Activated CD4-positive, alpha-beta T cell treated with anti-CD3 and anti-CD28 coated beads, Interleukin-2, amount 10 ng/mL, durations not matched to agents 24 days and 14 days (primary cell): ENCODE measurements at regions not wholly inside any gene's neighbourhood (a gene's known extent, or its start where the extent isn't known, plus 50 kb on each side); places are given as distances from the start of the nearest gene placed in this dataset.
"Not testable (repeated sequence)": the region's sequence is repeated elsewhere in the genome, so short reads cannot be mapped to it uniquely, and the experiment has no call there.

ENCODE experiments used
- DNase-seq: peaks from one replicate; pipeline ENCODE4 v3.0.0; 2022
- H3K27ac Mint-ChIP-seq: one replicate; pipeline ENCODE4 v1.8.0; 2022; ENCODE audit warnings: mild to moderate bottlenecking, mixed read lengths
- H3K27me3 Mint-ChIP-seq: one replicate; pipeline ENCODE4 v1.8.0; 2022; ENCODE audit warnings: mixed read lengths
- H3K36me3 Mint-ChIP-seq: one replicate; pipeline ENCODE4 v1.8.0; 2022; ENCODE audit warnings: low read depth, mild to moderate bottlenecking, mixed read lengths
- H3K4me1 Mint-ChIP-seq: one replicate; pipeline ENCODE4 v1.8.0; 2021; ENCODE audit warnings: mixed read lengths
- H3K4me3 Mint-ChIP-seq: one replicate; pipeline ENCODE4 v1.8.0; 2022; ENCODE audit warnings: mild to moderate bottlenecking, moderate library complexity, mixed read lengths
- H3K9me3 Mint-ChIP-seq: one replicate; pipeline ENCODE4 v1.8.0; 2021; ENCODE audit warnings: mixed read lengths
- intact Hi-C: fragments of 100-400 bp; cut with micrococcal nuclease; formaldehyde crosslinking; loops from one replicate; pipeline ENCODE4 v1.15.1; 2023

DNA sequence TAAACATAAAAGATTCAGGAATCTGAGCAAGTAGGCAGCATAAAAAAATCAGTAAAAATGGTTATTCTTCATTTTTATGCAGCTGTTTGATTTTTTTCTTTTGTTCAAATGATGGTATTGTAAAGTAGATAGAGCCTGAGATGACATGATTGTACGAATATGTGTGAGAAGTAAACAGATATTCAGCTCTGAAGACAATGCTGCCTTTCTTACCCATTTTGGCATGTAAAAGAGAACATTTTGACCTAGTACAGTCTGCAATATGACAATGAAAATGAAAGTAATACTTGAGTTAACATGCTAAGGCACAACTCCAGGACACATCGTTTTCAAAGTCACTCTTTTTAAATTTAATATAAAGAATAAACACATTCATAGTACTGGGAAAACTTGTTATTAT lies 95.7 kb upstream of the NCAM2 start:
- H3K9me3 Mint-ChIP-seq, result peaks cover 3% of the 10 kb centered on the region
- H3K36me3 Mint-ChIP-seq, result no peaks in the 10 kb centered on the region
- H3K27ac Mint-ChIP-seq, result no peak overlapping the region
- H3K4me1 Mint-ChIP-seq, result no peaks in the 10 kb centered on the region
- no peak overlapping the region for H3K4me3 Mint-ChIP-seq
- intact Hi-C loops, result no loop called here
- DNase-seq, result no peak
- H3K27me3 Mint-ChIP-seq, result no peaks in the 10 kb centered on the region

DNA sequence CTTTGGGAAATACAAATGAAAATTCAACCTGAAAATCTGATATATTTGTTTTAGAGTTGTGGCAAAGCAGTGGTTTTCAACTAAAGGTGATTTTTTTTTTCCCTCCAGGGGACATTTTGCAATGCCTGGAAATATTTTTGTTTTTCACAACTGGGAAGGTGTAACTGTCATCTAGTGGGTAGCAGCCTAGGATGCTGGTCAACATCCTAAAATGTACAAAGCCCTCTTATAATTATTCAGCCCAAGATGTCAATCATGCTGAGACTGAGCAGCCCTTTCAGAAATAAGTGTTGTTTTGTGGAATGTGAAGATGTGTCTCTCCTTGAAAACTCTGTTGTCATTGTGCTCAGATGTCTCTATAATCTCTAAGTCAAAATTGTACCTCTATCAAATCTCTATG lies 95.2 kb upstream of the NCAM2 start:
- H3K27me3 Mint-ChIP-seq, result no peaks in the 10 kb centered on the region
- H3K36me3 Mint-ChIP-seq, result no peaks in the 10 kb centered on the region
- H3K4me1 Mint-ChIP-seq, result no peaks in the 10 kb centered on the region
- H3K9me3 Mint-ChIP-seq, result peaks cover 3% of the 10 kb centered on the region
- DNase-seq, result no peak
- no peak overlapping the region for H3K4me3 Mint-ChIP-seq
- no peak overlapping the region for H3K27ac Mint-ChIP-seq
- intact Hi-C loops, result no loop called here

DNA sequence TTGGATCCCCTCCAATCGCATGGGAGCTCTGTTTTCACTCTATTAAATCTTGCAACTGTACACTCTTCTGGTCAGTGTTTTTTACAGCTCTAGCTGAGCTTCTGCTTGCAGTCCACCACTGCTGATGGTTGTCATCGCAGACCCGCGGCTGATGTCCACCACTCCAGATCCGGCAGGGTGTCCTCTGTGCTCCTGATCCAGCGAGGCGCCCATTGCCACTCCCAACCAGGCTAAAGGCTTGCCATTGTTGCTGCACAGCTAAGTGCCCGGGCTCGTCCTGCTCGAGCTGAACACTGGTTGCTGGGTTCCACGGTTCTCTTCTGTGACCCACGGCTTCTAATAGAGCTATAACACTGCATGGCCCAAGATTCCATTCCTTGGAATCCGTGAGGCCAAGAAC lies 70.7 kb upstream of the NCAM2 start:
- DNase-seq, H3K36me3 Mint-ChIP-seq, H3K4me3 Mint-ChIP-seq, H3K9me3 Mint-ChIP-seq, H3K27me3 Mint-ChIP-seq, intact Hi-C loops, H3K27ac Mint-ChIP-seq, H3K4me1 Mint-ChIP-seq: not testable (repeated sequence)

DNA sequence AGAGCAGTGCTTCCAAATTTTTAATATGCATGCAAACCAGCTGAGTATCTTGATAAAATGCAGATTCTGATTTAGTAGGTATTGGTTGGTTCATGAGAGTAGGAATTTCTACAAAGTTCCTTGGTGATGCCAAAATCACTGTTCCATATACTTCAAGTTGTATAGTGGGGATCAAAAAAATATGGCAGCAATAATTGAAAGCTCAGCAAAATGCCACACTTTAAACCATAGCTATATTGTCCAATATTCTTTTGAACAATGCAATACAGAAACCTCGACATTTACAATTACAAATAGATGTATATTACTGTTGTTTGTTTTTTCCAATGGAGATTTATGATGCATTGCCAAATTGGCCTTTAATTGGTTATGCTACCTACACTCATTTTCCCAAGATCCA lies 55.7 kb upstream of the NCAM2 start:
- DNase-seq, result no peak
- no peaks in the 10 kb centered on the region for H3K27me3 Mint-ChIP-seq
- H3K27ac Mint-ChIP-seq, result no peak overlapping the region
- no peaks in the 10 kb centered on the region for H3K36me3 Mint-ChIP-seq
- no peaks in the 10 kb centered on the region for H3K4me1 Mint-ChIP-seq
- intact Hi-C loops, result no loop called here
- H3K4me3 Mint-ChIP-seq, result no peak overlapping the region
- no peaks in the 10 kb centered on the region for H3K9me3 Mint-ChIP-seq

DNA sequence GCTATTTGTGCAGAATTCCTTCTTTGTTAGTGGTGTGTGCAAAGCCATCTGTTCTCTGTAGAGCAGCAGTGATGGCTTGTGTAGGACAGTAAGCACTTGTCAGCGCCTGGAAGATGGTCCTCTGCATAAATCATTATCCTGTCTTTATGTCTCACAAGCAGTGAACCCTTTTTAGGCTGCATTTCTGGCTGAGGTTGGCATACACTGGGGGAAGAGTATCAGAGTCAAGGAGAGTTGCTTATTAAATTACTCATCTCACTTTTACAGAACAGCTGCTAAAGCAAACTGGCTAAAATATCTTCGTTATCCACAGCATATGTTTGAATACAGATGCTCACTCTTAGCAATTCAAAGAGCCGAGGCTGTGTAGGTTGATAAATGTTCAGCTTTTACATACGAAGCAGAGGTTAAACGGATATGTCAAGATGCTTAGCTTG lies 54.6 kb upstream of the NCAM2 start:
- DNase-seq, result no peak
- no peak overlapping the region for H3K27ac Mint-ChIP-seq
- no peaks in the 10 kb centered on the region for H3K27me3 Mint-ChIP-seq
- no peaks in the 10 kb centered on the region for H3K9me3 Mint-ChIP-seq
- no peaks in the 10 kb centered on the region for H3K4me1 Mint-ChIP-seq
- intact Hi-C loops, result no loop called here
- H3K36me3 Mint-ChIP-seq, result no peaks in the 10 kb centered on the region
- H3K4me3 Mint-ChIP-seq, result no peak overlapping the region

DNA sequence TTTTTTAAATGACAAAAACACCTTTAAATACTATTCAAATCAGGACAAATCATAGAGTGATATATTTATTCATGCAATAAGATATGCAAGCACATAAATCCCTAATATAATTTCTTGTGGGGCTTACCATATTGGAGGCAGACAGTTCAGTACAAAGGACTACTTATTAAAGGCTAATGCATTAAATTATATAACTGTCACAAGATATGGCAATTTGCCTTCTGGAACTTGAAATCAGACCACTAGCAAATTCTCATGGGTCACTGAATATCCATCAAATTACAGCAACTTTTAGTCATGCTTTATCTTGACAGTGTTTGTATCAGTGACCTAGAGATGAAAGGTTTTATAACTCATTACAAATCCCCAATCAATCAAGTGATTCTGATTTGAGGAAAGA lies 54.1 kb upstream of the NCAM2 start:
- DNase-seq, result no peak
- no peak overlapping the region for H3K27ac Mint-ChIP-seq
- no peaks in the 10 kb centered on the region for H3K36me3 Mint-ChIP-seq
- H3K27me3 Mint-ChIP-seq, result no peaks in the 10 kb centered on the region
- H3K9me3 Mint-ChIP-seq, result no peaks in the 10 kb centered on the region
- no peak overlapping the region for H3K4me3 Mint-ChIP-seq
- intact Hi-C loops, result no loop called here
- H3K4me1 Mint-ChIP-seq, result no peaks in the 10 kb centered on the region

DNA sequence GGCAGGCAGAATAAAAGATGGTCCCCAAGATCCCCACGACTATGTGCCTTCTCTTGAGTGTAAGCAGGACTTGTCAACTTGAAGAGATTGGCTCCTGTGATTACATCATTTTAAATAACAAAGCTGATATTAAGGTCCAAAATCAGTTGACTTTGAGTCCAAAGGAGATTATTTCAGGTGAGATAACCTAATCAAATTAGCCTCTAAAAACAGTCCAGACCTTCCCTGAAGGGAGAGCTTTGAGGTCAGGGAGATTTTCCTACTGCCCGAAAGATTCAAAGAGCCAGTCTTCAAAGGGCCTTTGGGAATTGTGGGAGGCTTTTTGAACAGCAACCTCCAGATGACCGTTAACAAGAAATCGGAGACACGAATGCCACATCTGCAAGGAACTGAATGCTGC lies 51.5 kb upstream of the NCAM2 start:
- Mint-ChIP-seq H3K4me1 (no peaks in the 10 kb centered on the region), H3K27ac (no peak overlapping the region), H3K9me3 (no peaks in the 10 kb centered on the region), H3K36me3 (no peaks in the 10 kb centered on the region), H3K27me3 (no peaks in the 10 kb centered on the region), H3K4me3 (no peak overlapping the region)
- no peak for DNase-seq
- intact Hi-C loops, result no loop called here
